ENCODE measurements at regions not wholly inside any gene's neighbourhood (a gene's known extent, or its start where the extent isn't known, plus 50 kb on each side); places are given as distances from the start of the nearest gene placed in this dataset.

DNA sequence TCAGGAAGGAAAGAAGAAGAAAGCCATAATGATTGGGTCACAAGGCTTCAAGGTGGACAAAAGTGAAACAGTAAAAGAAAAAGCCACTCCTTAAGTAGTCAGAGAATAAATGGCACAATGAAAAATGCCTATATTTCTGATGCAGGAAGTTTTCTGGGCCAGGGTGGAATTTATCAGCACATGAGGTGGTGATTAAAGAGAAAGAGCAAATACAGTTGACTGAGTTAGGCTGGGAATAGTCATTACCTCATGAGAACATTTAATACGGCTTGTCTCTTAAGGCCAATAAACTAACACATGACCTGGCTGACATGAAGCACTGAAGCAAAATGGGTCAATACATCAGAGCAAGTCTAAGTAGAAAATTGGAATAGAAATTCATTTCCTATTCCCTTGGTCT is 499.7 kb downstream of the TMTC2 start:
- no peak for DNase-seq

- no peak for DNase-seq
Measured at GRCh38 chr12:83185241-83185640, 498.5 kb downstream of the TMTC2 start.

Measured in CD4-positive, alpha-beta T cell treated with Interleukin-4 for 1 hour (primary cell).